GM20000 (cell line): ENCODE measurements at regions not wholly inside any gene's neighbourhood (a gene's known extent, or its start where the extent isn't known, plus 50 kb on each side); places are given as distances from the start of the nearest gene placed in this dataset.

Experiments used
- DNase-seq: peaks from one replicate; pipeline ENCODE4 v3.0.0; 2012; ENCODE audit warnings: low spot score
- CTCF ChIP-seq: IDR thresholded peaks from 2 replicates; pipeline ENCODE4 v1.5.1; 2012; ENCODE audit warnings: mild to moderate bottlenecking, control low read depth; ENCODE audit errors: extremely low read depth, missing control alignments

GRCh38 chr9:88242879-88243278 lies 104.6 kb upstream of the SPATA31C2 start:
- no peak for DNase-seq
- TF ChIP-seq CTCF = no peak

DNA sequence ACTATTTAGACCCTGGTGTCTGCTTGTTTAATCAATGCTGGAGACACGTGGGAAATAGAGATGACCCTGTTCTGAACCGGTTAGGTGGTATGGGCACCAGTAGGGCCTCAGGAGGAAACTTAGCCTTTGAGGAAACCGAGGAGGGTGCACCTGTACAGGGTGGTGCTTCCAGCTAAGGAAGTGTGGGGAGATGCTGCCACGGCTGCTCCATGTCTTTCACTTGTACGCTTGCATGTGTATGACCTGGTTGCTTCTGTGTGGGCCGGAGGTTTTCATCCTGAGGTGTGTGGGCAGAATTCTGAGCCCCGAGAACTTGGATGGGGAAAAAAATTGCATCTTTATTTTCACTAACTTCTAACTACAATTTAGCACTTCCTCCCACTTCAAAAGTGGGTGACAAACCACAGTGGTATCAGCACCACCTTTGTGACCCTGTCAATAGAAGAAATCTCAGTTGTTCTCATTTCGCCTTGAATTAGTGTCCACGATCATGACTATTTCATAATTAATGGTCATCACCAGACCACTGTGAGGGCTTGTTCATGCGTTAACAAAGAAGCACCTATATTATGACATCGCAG lies 99.8 kb upstream of the SPATA31C2 start:
- TF ChIP-seq CTCF = no peak
- no peak for DNase-seq

DNA sequence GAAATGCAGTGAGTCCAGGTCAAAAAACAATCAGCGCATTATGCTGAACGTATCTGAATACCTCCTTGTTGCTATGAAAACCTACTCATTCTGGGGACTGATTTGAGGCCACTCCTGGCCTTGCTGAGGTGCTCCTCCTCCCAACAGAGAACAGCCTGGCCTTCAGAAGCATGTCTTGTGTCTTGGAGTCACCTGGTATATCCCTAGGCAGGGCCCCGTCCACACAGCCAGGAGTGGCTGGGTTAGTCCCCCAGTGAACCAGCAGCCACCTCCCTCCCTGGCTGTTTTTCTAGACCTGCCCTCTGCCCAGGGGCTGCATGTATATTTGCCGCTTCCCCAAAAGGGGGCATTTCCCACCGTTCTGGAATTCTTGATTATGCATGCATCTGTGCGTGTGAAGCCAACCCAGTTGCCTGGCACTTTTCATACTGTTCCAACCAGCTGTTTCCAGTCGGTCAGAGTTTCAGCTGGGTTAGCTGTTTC lies 99.2 kb upstream of the SPATA31C2 start:
- TF ChIP-seq CTCF = no peak
- no peak for DNase-seq

GRCh38 chr9:88236511-88237478 lies 98.5 kb upstream of the SPATA31C2 start:
- no peak for TF ChIP-seq CTCF
- DNase-seq = no peak

DNA sequence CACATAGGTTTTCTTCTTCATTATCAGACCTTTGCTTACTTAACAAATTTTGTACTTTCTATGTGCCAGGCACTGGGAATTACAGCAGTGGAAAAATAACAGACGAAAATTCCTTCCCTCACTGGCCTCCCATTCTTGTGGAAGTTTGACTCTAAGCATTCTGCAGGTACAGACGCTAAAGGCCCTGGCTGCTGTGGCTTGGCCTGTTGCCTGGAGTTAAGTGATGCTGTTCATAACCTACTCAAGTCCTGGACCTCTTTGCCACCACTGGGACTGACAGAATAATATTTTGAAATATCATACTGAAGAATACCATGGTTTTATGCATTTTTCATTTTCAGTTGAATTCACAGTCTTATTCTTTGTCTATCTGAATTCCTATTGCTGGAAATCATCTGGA lies 97.3 kb upstream of the SPATA31C2 start:
- no peak for DNase-seq
- TF ChIP-seq CTCF = no peak

- no peak for TF ChIP-seq CTCF
- no peak for DNase-seq
Measured at GRCh38 chr9:88234114-88234513, 95.8 kb upstream of the SPATA31C2 start.

DNA sequence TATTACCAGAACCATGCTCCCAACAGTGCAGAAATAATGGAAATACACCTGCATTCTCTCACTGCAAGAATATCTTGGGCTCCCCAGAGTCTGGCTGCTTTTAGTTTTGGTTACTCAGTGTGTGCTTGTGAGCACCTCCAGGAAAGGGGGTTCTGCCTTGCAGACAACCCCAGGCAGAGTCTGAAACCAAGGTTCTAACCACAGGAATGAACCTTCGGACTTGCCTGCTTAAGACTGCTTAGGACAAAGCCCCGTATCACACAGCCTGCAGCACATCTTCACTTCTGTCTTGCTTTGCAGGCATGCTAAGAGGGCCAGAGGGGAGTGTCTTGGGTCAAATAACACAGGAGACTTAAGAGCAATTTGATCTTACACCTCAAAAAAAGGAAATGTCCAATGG lies 94.8 kb upstream of the SPATA31C2 start:
- DNase-seq = no peak
- TF ChIP-seq CTCF = no peak
